Stimulated activated CD8-positive, alpha-beta memory T cell treated with anti-CD3 and anti-CD28 coated beads, Interleukin-7, amount 100 ng/mL, for 24 hours (primary cell): ENCODE measurements at regions not wholly inside any gene's neighbourhood (a gene's known extent, or its start where the extent isn't known, plus 50 kb on each side); places are given as distances from the start of the nearest gene placed in this dataset.

Experiments used
- DNase-seq: peaks from one replicate; pipeline ENCODE4 v3.0.0-alpha.2; 2020; ENCODE audit warnings: low read depth

- no peak for DNase-seq
Observed at GRCh38 chr2:145689277-145689676, 1169.4 kb upstream of the ZEB2 start.

GRCh38 chr2:145688156-145688555 lies 1168.2 kb upstream of the ZEB2 start:
- no peak for DNase-seq

DNA sequence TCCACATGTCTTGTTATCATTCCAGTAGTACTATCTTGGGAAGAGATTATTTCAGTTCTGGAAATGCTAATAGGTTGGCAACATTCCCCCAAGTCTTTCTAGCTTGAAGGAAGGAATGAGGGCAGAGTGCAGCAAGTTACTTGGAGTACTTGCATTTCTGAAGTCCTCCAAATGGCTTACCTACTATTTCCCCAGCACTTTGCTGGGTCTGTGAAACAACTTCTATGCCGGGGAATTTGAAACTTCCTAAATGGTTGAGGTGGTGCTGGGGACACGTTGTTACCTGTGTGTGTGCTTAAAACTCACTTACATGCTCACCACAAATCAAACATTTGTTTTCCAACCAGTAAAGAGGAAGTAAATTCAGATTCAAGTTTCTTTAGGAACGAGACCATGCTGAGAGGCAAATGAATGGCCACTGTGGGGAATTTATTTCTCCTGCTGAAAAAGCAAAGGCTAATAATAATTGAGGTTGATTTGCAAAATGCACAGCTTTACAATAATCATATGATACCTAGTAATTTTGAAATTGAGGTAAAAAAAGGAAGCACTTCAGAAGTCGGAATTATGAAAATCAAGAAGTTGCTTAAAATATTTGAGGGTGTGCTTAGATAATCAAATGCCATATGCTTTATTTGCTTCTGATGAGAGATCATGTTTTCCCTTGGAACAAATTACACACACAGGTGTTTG lies 1167.7 kb upstream of the ZEB2 start:
- no peak for DNase-seq

GRCh38 chr2:145685383-145686050 lies 1165.6 kb upstream of the ZEB2 start:
- no peak for DNase-seq

DNA sequence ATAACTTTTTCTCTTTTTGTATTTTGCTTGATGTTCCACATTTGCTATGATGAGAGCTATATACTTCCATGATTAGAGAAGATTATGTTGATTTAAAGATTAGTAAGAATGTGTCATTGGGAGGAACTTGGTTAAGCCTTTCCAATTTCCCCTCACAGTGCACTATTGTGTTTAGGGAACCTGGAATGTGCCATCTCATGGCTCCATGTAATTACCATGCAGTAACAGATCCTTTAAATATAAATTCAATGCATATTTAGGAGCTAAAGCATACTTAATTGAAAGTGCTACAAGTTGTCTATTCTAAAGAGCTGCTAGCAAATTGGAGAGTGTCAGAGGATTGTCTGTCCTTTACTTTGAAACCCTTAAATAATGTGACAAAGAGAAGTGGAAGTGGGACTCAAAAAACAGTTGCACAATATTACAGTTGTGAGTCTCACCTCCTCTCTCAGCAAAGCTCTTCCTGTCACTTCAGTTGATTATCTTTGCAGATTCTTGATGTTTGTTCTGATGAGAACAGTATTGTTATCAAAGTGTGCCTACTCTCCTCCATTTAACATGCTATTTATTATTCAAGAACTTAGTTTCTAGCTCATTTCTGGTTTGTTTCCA lies 1162.7 kb upstream of the ZEB2 start:
- DNase-seq: no peak

GRCh38 chr2:145680276-145680675 lies 1160.4 kb upstream of the ZEB2 start:
- DNase-seq: no peak

DNA sequence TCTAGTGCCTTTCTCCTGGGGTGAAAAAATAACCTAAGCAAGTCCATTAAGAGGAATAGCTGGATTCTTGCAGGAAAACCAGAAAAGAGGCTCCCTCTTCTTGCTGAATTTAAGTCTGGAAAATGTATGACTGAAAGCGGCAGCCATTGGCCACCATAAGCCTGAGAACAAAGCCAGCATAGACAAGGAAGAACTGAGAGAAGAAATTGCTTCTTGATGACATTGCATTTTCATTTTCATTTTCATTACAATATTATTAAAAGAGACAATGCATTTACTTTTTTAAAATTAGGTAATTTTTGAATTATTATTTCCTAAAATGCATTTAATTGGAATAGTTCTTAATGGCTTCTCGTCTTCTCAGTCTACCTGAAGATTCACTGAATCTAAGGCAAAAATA lies 1157.5 kb upstream of the ZEB2 start:
- DNase-seq: no peak

GRCh38 chr2:145674705-145675104 lies 1154.8 kb upstream of the ZEB2 start:
- no peak for DNase-seq

- no peak for DNase-seq
Observed at GRCh38 chr2:145669301-145669700, 1149.4 kb upstream of the ZEB2 start.

GRCh38 chr2:145666552-145666951 lies 1146.6 kb upstream of the ZEB2 start:
- no peak for DNase-seq

- DNase-seq: no peak
Observed at GRCh38 chr2:145657265-145657664, 1137.3 kb upstream of the ZEB2 start.

GRCh38 chr2:145655165-145655765 lies 1135.3 kb upstream of the ZEB2 start:
- no peak for DNase-seq

DNA sequence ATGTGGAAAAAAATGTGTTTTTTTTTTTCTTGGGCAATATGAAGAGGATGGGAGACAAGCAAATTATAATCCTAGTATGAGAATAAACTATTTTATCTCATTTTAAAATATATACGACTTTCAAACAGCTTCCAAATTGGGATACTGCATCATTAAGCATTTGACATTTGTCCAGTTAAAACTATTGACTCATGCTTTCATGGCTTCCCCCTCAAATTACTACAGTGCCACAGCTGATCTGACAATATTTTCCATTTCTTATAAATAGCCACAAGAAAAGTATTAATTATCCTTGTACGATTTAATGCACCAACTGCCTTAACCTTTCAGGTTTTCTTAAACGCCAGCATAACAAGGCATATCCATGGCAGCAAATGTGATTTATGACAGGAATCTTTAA lies 1134.8 kb upstream of the ZEB2 start:
- no peak for DNase-seq

DNA sequence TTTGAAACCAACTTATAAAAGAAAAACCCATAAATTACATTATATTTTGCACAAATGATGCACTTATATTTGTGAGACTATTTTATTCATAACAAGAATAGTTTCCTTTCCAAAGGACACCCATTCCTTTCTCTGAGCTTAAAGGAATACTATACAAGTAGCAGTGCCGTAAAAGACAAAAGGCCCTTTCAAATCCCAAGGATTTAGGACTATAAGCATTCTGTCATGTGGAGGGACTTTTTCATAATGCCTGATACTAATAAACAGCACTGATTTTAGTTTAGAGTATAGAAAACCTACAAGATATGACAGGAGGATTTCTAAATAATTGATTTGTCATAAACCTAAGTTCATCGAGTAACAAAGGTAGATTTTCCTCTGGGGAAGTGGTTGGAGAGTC lies 1134.2 kb upstream of the ZEB2 start:
- no peak for DNase-seq

DNA sequence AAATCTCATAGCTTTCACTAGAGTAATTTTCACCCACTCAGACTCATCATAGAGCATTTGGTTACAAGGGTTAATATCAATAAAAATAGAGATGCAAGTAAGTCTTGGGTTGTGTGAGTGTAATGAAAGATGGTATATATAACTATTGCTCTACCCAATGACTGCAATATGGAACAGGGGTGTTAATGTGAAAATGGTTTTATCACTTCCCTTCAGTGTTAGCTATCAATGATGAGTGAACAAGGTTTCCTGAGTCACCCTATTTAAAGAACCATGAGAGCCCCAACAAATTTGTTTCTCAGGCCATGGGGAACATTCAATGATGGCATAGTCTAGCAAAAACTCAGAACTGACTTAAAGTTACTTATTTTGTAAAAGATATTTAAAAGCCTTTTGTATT lies 1133.6 kb upstream of the ZEB2 start:
- no peak for DNase-seq

DNA sequence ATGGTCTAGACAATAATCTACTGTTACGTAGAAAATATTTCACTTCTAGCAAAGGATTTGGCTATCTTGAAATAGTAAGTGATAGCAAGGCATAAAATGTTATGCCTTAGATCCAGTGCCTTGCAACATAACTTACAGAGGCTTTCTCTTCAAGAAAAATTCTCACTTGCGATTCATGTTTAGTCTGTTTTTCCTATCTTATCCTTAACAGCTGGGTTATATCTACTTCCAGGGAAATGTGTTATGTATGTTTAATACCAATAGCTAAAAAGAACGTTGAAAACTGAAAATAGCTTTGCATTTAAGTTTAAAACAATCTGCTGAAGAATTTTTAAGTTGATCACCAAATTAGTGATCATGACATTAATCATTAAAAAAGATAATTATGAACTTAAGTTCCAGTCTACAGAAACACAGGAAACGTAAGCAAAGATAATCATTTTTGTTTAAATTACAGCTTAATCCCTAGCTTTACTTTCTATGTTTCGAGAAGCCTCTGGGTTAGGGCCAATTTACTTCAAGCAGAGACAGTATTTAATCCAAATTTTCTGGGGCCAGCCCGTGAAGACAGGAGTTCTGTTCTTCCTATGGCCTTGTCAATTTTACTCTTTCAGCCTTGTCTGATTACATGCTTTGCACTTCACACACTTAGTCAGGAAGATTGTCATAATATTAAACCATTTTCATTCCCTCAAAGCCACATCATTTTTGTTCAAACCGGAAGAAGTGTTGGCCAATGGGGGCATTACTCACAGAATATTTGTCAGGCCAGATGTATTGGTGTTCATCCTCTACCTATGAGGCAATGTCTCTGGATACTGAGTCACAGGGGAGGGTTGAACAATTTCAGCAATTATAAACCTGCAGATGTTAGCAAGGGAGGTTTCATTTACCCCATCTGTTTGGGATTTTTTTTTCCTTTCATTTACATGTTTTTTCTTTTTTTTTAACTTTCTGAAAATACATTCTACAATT lies 1132.9 kb upstream of the ZEB2 start:
- DNase-seq: no peak

DNA sequence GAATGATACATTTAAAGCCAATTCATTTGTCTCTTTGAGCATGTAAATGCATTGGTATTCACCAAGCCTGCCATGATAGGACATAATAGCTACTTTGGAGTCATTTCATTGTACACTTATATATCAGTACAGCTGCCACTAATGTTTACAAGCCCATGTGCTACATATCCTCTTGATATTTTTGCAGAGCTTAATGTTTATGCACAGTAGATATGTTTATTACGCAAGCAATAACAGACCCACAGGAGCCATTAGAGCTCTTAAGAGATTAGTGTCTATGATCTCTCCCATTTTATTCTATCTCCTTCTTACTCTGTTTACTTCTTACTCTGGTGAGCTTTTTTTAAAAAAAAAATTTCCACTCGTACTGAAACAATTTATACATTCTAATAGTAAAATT lies 1132.1 kb upstream of the ZEB2 start:
- DNase-seq: no peak

DNA sequence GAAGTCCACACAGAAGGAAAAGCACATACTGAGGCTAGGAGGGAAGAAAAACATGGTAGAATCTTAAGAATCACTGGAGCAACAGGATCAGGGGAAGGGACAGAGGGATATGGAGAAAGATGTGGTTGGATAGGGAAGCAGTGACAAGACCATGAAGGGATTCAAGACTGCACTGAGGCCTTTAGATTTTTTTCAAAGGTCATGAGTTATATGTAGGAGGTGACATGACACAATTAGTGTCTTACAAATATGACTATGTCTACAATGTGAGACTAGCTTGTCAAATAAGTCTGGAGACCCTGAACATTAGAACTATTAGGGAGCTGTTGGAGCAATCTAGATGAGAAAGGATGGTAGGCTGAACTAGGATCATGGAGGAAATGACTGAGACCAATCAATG lies 1130.3 kb upstream of the ZEB2 start:
- DNase-seq: no peak

DNA sequence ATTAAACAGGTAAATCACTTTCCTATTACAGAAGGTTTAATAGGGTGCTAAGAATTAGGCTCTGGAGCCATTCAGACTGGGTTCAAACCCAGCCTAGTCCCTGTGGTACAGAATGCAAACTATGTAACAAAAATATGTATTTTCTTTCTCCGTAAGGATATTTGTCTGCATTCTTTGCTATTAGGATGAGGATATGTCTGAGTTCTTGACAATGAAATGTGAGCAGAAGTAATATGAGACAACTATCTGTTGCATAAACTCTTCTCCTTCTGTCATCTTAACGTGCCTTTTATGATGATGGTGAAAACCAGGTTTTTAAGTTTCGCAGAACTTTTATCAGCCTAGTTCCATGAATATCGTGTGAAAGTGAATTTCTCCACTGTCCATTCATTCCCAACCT lies 1129.1 kb upstream of the ZEB2 start:
- DNase-seq: no peak

- no peak for DNase-seq
Observed at GRCh38 chr2:145644820-145645302, 1124.9 kb upstream of the ZEB2 start.

DNA sequence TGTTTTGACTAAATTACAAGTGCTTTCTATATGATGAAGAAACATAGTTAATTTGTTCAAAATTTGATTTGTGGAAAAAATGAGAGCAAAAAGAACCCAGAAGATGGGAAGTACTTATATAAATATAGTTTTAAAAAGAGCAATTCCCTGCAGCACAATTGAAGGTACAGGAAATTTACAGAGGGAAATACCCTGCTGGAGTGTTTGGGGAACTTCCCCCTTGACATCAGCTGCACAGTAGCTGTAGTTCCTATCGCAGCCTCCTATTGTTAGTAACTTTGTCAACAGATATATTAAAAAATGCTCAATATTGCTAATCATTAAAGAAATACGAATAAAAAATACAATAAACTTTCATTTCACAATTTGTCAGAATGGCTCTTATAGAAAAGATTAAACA lies 1118.8 kb upstream of the ZEB2 start:
- no peak for DNase-seq
